Activated naive CD4-positive, alpha-beta T cell treated with anti-CD3 and anti-CD28 coated beads, Interleukin-2, amount 50 U/mL, for 24 hours (primary cell): ENCODE measurements at regions not wholly inside any gene's neighbourhood (a gene's known extent, or its start where the extent isn't known, plus 50 kb on each side); places are given as distances from the start of the nearest gene placed in this dataset.

Experiments used
- H3K27ac Mint-ChIP-seq: one replicate; pipeline ENCODE4 v1.8.0; 2021; ENCODE audit warnings: mild to moderate bottlenecking, mixed read lengths
- H3K27me3 Mint-ChIP-seq: one replicate; pipeline ENCODE4 v1.8.0; 2021; ENCODE audit warnings: mixed read lengths
- H3K36me3 Mint-ChIP-seq: one replicate; pipeline ENCODE4 v1.8.0; 2021; ENCODE audit warnings: mixed read lengths
- H3K4me1 Mint-ChIP-seq: one replicate; pipeline ENCODE4 v1.8.0; 2021; ENCODE audit warnings: mixed read lengths
- H3K4me3 Mint-ChIP-seq: one replicate; pipeline ENCODE4 v1.8.0; 2021; ENCODE audit warnings: mild to moderate bottlenecking, mixed read lengths
- H3K9me3 Mint-ChIP-seq: one replicate; pipeline ENCODE4 v1.8.0; 2021; ENCODE audit warnings: mixed read lengths

DNA sequence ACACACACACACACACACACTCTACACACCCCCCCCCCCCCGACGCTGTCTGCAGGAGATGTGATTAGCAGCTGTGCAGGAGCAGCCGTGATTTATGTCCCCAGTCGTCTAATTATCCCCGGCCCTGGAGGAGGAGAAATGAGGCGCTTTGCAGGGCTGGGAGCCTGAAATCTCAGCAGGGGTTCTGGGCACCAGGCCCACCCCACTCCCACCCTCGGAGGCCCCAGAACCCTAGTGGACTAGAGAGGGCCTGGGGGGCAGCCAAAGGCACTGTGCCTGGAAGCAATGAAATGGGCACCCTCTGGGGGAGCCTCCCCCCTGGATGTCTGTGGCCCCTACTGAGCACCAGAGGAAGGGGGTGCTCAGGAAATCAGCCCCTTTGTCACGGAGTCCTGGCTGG, 134.2 kb upstream of the CIBAR2 start:
- no peak overlapping the region for H3K27ac Mint-ChIP-seq
- H3K27me3 Mint-ChIP-seq = peaks cover 4% of the 10 kb centered on the region

DNA sequence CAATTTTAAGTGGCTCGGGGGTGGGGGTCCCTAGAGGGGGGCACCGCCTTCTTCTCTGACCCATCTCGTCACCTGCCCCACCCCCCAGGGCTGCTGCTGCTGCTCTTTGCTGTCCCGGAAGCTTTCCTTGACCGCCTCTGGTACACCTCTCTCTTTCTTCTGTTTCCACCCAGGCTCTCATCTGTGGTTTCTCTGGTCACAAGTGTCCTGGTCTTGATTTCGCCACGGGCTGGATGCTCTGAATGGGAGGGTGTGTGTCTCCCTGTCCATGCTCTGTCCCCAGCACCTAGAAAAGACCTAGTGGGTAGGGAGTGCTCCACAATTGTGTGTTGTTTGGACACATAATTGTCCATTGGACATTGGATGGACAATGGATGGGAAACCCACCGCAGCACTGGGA, 134.7 kb upstream of the CIBAR2 start:
- Mint-ChIP-seq H3K27me3 (peaks cover 4% of the 10 kb centered on the region), H3K27ac (no peak overlapping the region)

More for the DNA sequence above, 134.2 kb upstream of the CIBAR2 start:
- no peaks in the 10 kb centered on the region for H3K9me3 Mint-ChIP-seq
- H3K4me3 Mint-ChIP-seq = no peak overlapping the region
- H3K4me1 Mint-ChIP-seq = peaks cover 6% of the 10 kb centered on the region
- no peaks in the 10 kb centered on the region for H3K36me3 Mint-ChIP-seq

DNA sequence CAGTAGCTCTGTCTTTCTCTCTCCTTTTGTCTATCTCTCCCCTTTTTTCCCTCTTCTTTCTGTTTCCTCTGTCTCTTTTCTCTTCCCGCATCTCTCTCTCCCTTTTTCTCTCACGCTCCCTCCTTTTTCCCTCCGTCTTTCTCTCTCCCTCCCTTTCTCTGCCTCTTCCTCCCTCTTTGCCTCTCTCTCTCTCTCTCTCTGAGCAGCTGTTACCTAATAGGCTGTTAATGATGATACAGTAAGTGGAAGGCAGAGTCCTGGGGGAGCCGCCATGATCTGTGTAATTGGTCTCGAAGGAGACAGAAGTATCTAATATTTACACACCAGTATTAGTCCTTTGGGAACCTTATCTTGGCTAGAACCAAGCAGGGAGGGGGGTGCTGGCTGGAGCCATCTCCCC, 136.1 kb upstream of the CIBAR2 start:
- Mint-ChIP-seq H3K4me1 (peaks cover 6% of the 10 kb centered on the region), H3K27ac (no peak overlapping the region), H3K4me3 (no peak overlapping the region), H3K36me3 (no peaks in the 10 kb centered on the region), H3K9me3 (no peaks in the 10 kb centered on the region), H3K27me3 (peaks cover 4% of the 10 kb centered on the region)

More for the DNA sequence above, 134.7 kb upstream of the CIBAR2 start:
- Mint-ChIP-seq H3K9me3 (no peaks in the 10 kb centered on the region), H3K36me3 (no peaks in the 10 kb centered on the region), H3K4me3 (no peak overlapping the region), H3K4me1 (peaks cover 6% of the 10 kb centered on the region)

DNA sequence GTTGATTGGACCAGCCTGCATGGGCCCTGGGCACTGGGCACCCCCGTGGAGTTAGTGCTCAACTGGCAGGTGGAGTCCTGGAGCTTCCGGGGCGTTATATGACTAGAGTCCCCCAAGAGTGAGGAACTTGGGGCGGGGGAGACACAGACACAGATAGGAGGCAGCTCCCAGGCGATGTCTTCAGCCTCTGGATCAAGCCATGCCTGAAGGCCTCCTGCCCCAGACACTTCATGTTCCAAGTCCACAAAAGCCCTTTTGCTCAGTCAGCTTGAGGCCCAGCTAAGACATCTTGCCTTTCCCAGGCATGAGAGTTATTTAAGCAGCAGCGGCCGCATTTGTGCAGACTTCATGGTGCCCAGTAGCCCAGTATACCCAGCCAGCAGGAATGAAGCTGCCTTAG, 136.6 kb upstream of the CIBAR2 start:
- peaks cover 4% of the 10 kb centered on the region for H3K27me3 Mint-ChIP-seq
- H3K27ac Mint-ChIP-seq = no peak overlapping the region
- no peaks in the 10 kb centered on the region for H3K9me3 Mint-ChIP-seq
- peaks cover 6% of the 10 kb centered on the region for H3K4me1 Mint-ChIP-seq
- H3K36me3 Mint-ChIP-seq = no peaks in the 10 kb centered on the region
- no peak overlapping the region for H3K4me3 Mint-ChIP-seq

DNA sequence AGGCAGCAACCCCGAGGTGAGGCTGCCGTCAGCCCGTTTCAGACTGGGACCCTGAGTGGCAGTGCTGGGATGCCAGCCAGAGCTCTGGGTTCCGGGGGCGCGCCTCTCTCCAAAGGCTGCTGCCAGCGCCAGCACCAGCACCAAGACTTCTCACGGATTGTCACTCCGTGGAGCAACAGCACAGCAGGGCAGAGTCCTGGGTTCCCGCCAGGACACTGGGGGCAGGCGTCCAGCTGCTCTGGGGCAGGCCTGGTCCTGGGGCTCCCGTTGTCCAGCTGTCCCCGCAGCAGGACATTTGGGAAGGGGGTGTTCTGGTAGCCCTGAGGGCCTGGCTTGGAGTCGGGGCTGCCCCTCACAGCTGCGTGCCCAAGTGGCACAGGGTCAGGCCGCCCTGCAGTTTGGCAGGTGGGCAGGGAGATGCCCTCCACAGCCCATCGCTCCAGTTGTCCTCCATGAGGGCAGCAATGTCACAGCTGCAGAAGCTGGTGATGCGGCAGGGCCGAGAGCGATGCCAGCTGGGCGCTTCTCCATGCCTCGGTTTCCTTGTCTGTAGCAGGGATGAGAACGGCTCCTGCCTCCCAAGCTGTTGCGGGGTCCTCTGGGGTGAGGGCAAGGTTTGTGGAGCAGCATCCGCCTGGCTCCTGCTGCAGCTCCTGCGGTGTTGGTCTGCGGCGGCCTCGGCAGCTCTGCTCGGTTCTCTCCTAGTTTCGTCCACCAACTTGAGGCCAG, 137.3 kb upstream of the CIBAR2 start:
- Mint-ChIP-seq H3K36me3 (no peaks in the 10 kb centered on the region), H3K27me3 (peaks cover 4% of the 10 kb centered on the region), H3K9me3 (no peaks in the 10 kb centered on the region), H3K4me3 (no peak overlapping the region), H3K27ac (no peak overlapping the region), H3K4me1 (peaks cover 6% of the 10 kb centered on the region)

DNA sequence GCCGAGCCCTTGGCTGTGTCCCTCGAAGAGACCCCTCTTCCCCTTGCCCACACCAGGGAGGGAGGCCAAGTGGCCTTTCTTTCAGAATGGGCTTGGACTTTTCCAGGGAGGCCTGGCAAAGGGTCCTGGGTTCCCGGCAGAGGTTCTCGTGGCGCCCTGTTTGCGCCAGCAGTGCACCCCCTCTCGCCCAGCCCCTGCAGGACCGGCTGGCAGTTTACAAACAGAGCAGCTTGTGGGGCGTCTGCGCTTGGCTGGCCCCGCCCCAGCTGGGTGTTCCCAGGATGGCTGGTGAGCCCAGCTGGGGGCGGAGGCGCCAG, 137.8 kb upstream of the CIBAR2 start:
- peaks cover 6% of the 10 kb centered on the region for H3K4me1 Mint-ChIP-seq
- no peak overlapping the region for H3K27ac Mint-ChIP-seq
- H3K27me3 Mint-ChIP-seq = peaks cover 4% of the 10 kb centered on the region
- H3K4me3 Mint-ChIP-seq = no peak overlapping the region
- no peaks in the 10 kb centered on the region for H3K36me3 Mint-ChIP-seq
- H3K9me3 Mint-ChIP-seq = no peaks in the 10 kb centered on the region

DNA sequence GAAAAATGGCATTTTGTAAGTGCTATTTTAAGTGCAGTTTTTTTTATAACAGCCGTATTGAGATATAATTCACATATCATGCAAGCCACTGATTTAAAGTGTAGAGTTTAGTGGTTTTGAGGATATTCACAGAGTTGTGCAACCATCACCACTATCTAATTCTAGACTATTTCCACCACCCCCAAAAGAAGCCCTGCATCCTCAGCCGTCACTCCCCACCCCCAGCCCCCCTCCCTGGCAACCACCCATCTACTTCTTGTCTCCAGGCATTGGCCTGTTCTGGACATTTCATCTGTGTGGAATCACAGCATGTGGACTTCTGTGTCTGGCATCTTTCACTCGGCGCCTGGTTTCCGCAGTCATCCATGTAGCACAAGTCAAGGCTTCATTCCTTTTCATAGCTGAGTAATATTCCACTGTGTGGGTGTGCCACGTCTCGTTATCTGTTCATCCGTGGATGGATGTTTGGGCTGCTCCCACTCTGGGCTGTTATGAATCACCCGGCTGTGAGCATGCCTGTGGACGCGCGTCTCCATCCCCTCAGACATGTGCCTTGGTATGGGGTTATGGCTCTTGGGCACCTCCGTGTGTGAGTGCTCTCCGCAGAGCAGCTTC, 138.4 kb upstream of the CIBAR2 start:
- Mint-ChIP-seq H3K27me3 (peaks cover 3% of the 10 kb centered on the region), H3K4me1 (peaks cover 2% of the 10 kb centered on the region), H3K9me3 (no peaks in the 10 kb centered on the region), H3K4me3 (no peak overlapping the region), H3K27ac (no peak overlapping the region), H3K36me3 (no peaks in the 10 kb centered on the region)

DNA sequence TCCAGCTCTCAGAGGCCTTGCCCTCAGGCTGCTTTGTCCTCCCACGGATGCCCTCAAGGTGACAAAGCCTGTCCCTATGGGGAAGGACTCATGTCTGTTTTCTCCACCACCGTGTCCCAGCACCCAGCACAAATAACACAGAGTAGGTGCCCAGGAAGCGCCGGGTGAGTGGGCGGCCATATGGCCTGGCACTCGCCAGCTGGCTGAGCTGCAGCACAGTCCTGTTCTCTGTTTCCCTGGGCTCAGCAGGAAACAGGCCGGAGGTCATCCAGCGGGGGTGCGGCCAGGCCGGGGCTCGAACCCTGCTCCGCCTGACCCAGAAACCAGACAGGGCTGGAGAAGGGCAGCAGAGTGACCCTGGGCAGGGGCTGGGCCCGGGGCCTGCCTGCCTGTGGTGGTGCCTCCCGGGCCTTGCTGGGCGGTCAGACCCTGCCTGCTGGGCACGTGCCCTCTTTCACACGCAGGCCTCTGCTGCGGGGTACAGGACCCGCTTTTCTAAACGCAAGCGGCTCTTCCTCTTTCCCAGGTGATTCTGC, 139.0 kb upstream of the CIBAR2 start:
- Mint-ChIP-seq H3K27ac (no peak overlapping the region), H3K4me3 (no peak overlapping the region), H3K36me3 (no peaks in the 10 kb centered on the region), H3K4me1 (no peaks in the 10 kb centered on the region), H3K27me3 (peaks cover 2% of the 10 kb centered on the region), H3K9me3 (no peaks in the 10 kb centered on the region)

DNA sequence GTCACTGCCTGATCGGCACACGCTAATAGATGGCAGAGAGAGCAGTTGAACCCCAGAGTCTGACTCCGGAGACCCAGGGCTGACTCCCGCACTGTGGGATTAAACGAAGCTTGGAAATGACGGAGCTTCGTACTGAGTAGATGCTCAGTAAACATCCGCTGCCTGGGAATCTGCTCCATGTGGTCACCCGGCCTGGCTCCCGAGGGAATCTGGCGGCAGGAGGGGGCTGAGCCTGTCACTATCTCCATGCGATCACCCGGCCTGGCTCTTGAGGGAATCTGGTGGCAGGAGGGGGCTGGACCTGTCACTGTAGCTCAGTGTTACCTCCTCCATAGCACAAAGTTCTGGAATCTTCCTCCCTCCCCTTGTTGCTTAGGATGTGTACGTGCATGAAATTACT, 139.7 kb upstream of the CIBAR2 start:
- peaks cover 2% of the 10 kb centered on the region for H3K27me3 Mint-ChIP-seq
- H3K4me1 Mint-ChIP-seq = no peaks in the 10 kb centered on the region
- no peaks in the 10 kb centered on the region for H3K36me3 Mint-ChIP-seq
- no peaks in the 10 kb centered on the region for H3K9me3 Mint-ChIP-seq
- no peak overlapping the region for H3K27ac Mint-ChIP-seq
- H3K4me3 Mint-ChIP-seq = no peak overlapping the region

DNA sequence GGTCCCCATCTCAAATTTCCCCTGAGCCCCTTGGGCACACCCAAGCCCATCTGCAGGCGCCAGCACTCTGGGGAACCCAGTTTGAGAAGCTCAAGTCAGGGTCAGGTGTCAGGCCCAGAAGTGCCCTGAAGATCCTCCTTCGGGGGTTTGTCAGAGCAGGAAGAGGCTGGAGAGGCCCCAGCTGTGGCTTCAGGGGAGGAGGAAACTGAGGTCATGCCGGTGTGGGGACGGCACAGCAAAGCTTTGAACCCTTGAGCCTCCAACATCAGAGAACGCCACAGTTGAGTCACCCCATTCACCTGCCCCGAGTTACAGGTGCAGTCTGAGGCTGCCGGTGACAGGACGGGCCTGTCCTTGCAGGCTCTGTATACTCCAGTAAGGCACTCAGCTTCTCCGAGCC, 140.2 kb upstream of the CIBAR2 start:
- peaks cover 3% of the 10 kb centered on the region for H3K27me3 Mint-ChIP-seq
- H3K4me1 Mint-ChIP-seq = no peaks in the 10 kb centered on the region
- H3K27ac Mint-ChIP-seq = no peak overlapping the region
- no peaks in the 10 kb centered on the region for H3K9me3 Mint-ChIP-seq
- no peaks in the 10 kb centered on the region for H3K36me3 Mint-ChIP-seq
- no peak overlapping the region for H3K4me3 Mint-ChIP-seq

DNA sequence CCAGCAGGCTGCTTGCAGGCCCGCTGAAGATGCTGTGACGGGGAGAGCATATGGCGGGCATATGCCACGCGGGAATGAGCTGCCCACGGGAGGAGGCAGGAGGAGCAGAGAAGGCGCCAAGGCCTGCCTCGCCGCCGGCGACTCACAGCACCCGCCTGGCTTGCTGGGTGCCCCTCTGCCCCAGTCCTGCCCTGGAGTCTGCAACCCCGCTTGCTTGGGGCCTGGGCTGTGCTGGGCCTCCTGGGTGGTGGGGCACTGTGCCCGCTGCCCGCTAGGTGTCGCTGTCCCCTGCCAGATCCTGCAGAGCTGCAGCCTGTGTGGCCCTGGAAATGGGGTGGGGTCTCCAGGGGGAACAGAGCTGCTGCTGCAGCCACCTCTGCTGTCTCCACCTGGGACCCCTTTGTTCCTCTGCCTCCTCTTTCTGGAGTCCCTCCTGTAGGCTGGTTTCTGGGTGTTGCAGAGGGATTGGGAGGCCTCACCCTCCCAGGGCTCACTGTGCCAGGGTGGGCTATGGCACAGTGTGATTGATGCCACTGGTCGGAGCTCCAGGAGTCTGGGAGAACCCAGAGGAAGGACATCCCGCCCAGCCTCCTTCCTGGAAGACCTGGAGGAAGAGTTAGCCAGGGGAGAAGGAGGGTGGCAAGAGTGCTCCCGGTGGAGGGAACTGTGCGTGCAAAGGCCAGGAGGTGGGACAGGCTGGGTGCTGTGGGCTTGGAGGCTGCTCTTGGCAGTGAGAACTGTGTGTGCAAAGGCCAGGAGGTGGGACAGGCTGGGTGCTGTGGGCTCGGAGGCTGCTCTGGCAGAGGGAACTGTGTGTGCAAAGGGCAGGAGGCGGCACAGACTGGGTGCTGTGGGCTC, 141.0 kb upstream of the CIBAR2 start:
- Mint-ChIP-seq H3K9me3 (no peaks in the 10 kb centered on the region), H3K27me3 (peaks cover 3% of the 10 kb centered on the region), H3K36me3 (no peaks in the 10 kb centered on the region), H3K4me3 (no peak overlapping the region), H3K4me1 (no peaks in the 10 kb centered on the region), H3K27ac (no peak overlapping the region)

DNA sequence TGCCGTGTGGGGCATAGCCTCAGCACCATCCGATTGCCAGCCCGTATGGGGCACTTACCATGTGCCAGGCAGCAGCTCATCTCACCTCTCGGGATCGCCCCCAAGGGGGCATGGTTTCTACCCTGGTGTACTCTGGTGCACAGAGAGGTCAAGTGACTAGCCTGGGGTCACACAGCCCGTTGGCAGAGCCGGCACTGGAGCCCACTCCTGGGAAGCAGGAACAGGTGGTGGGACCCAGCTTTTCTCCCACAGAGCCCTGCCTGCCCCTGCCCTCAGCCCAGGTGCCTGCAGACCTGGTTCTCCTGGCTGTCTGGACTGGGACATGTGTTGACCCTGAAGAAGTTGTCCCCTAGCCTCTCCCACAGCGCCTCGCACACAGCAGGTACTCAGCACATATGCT, 141.8 kb upstream of the CIBAR2 start:
- no peaks in the 10 kb centered on the region for H3K36me3 Mint-ChIP-seq
- no peaks in the 10 kb centered on the region for H3K9me3 Mint-ChIP-seq
- no peak overlapping the region for H3K27ac Mint-ChIP-seq
- no peaks in the 10 kb centered on the region for H3K4me1 Mint-ChIP-seq
- H3K4me3 Mint-ChIP-seq = no peak overlapping the region
- peaks cover 5% of the 10 kb centered on the region for H3K27me3 Mint-ChIP-seq

DNA sequence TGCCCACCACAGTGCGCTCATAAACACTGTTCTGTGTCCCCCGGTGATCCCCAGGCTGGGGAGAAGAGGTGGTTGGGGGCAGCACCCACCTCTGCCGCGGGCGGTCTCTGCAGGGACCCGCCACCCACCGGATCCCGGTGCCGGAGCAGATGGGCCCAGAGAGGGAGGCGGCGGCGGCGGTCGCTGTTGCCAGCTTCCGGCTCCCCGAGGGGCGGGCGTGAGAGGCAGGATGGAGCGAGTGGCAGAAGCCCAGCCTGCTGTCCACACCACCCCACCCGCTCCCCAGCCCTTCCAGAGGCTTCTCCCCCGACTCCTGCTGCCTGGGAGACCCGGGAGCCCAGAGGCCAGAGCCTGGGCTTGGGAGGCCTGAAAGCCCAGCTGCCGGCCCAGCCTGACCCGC, 142.6 kb upstream of the CIBAR2 start:
- Mint-ChIP-seq H3K27ac (no peak overlapping the region), H3K27me3 (peaks cover 5% of the 10 kb centered on the region), H3K4me1 (no peaks in the 10 kb centered on the region), H3K36me3 (no peaks in the 10 kb centered on the region), H3K4me3 (no peak overlapping the region), H3K9me3 (no peaks in the 10 kb centered on the region)

DNA sequence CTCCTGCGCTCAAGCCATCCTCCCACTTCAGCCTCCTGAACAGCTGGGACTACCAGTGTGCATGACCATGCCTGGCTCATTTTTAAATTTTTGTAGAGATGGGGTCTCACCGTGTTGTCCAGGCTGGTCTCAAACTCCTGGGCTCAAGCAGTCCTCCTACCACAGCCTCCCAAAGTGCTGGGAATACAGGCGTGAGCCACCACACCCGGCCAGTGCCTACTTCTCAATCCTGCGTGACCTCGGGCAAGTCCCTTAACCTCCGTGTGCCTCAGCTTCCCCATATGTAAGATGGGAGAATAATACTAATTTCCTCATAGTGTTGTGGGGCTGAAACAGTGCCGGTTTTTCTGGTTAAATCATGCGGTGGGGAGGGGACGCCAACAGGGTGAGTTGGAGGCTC, 143.5 kb upstream of the CIBAR2 start:
- no peak overlapping the region for H3K4me3 Mint-ChIP-seq
- no peaks in the 10 kb centered on the region for H3K36me3 Mint-ChIP-seq
- H3K27ac Mint-ChIP-seq = no peak overlapping the region

DNA sequence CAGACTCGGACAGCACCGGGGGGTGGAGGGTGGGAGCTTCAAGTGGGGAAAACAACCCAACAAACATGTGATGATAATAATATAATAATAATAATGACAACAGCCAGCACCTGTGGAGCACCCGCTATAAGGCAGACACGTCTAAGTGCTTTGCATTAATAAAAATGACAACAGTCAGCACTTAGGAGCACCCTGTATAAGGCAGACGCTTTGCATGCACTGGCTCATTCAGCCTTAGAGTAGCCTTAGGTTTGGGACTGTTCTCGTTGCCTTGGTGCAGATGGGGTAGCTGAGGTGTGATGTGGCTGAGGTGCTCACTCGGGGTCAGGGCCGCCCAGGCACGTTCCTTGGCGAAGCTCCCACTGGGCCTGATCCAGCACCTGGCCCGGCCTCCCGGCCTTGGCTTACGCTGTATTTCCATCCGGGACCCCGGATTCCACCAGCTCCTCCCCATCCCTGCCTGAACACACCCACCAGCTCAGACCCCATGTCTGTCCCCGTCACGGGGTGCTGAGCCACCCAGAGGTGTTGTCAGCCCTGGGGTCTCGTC, 144.0 kb upstream of the CIBAR2 start:
- Mint-ChIP-seq H3K9me3 (no peaks in the 10 kb centered on the region), H3K4me1 (no peaks in the 10 kb centered on the region), H3K4me3 (no peak overlapping the region), H3K27me3 (peaks cover 7% of the 10 kb centered on the region), H3K27ac (no peak overlapping the region), H3K36me3 (no peaks in the 10 kb centered on the region)

More for the DNA sequence above, 143.5 kb upstream of the CIBAR2 start:
- Mint-ChIP-seq H3K27me3 (peaks cover 5% of the 10 kb centered on the region), H3K9me3 (no peaks in the 10 kb centered on the region), H3K4me1 (no peaks in the 10 kb centered on the region)

DNA sequence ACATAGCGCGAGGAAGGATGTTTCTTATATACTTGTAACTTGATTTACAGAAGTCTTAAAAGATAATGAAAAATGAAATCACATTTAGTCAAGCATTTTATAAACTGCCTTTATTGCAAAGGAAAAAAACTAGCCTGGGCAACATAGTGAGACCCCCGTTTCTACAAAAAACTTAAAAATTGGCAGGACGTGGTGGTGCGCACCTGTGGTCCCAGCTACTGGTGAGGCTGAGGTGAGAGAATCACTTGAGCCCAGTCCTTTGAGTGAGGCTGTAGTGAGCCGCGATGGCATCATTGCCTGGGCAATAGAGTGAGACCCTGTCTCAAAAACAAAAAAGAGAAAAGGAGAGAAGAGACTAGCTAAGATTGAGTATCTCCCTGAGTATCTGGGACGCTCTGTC, 145.2 kb upstream of the CIBAR2 start:
- Mint-ChIP-seq H3K4me3 (no peak overlapping the region), H3K9me3 (no peaks in the 10 kb centered on the region), H3K36me3 (no peaks in the 10 kb centered on the region), H3K27me3 (peaks cover 7% of the 10 kb centered on the region), H3K4me1 (peaks cover 4% of the 10 kb centered on the region), H3K27ac (no peak overlapping the region)
